Liver (tissue), 3 donors: ENCODE measurements at regions not wholly inside any gene's neighbourhood (a gene's known extent, or its start where the extent isn't known, plus 50 kb on each side); places are given as distances from the start of the nearest gene placed in this dataset.

Experiments
- EGR1 ChIP-seq, 2 donors: IDR thresholded peaks; 2 replicates each; pipeline ENCODE4 v1.6.1; 2016 to 2018; ENCODE audit warnings: antibody characterized with exemption in 2 of 2, low read depth in 2 of 2
- FOXA2 ChIP-seq: IDR thresholded peaks from 2 replicates; pipeline ENCODE4 v1.6.1; 2016; ENCODE audit warnings: antibody characterized with exemption
- GABPA ChIP-seq, 2 donors: IDR thresholded peaks in 1 of 2; conservative IDR thresholded peaks in 1 of 2; 2 replicates each; pipeline ENCODE4 v1.6.1; 2016; ENCODE audit warnings: antibody characterized with exemption in 2 of 2, mild to moderate bottlenecking in 1 of 2, moderate library complexity in 1 of 2
- HNF4G ChIP-seq: IDR thresholded peaks from 2 replicates; pipeline ENCODE4 v1.6.1; 2016; ENCODE audit warnings: antibody characterized with exemption
- JUND ChIP-seq, 2 donors: IDR thresholded peaks; 2 replicates each; pipeline ENCODE4 v1.6.1; 2016; ENCODE audit warnings: antibody characterized with exemption in 2 of 2
- NR2F2 ChIP-seq: IDR thresholded peaks from 2 replicates; pipeline ENCODE4 v1.6.1; 2016; ENCODE audit warnings: antibody characterized with exemption
- RAD21 ChIP-seq, 2 donors: IDR thresholded peaks; 2 replicates each; pipeline ENCODE4 v1.6.1; 2016; ENCODE audit warnings: antibody characterized with exemption in 2 of 2, mild to moderate bottlenecking in 2 of 2
- RXRA ChIP-seq, 2 donors: IDR thresholded peaks; 2 replicates each; pipeline ENCODE4 v1.6.1; 2017 to 2018; ENCODE audit warnings: antibody characterized with exemption in 2 of 2, mild to moderate bottlenecking in 1 of 2
- SP1 ChIP-seq: IDR thresholded peaks from 2 replicates; pipeline ENCODE4 v1.6.1; 2018; ENCODE audit warnings: antibody characterized with exemption, mild to moderate bottlenecking
- TAF1 ChIP-seq: conservative IDR thresholded peaks from 2 replicates; pipeline ENCODE4 v1.6.1; 2016; ENCODE audit warnings: antibody characterized with exemption, mild to moderate bottlenecking
- YY1 ChIP-seq: IDR thresholded peaks from 2 replicates; pipeline ENCODE4 v1.6.1; 2016; ENCODE audit warnings: antibody characterized with exemption, mild to moderate bottlenecking
- TF ChIP-seq, protein P1 (sequence below): fragments of 150-350 bp; IDR thresholded peaks from 2 replicates; pipeline ENCODE4 v1.5.1; 2017; ENCODE audit warnings: improper control_type of control experiment, low read depth, low read length; ENCODE audit not compliant: missing input control
- TF ChIP-seq, protein P2 (sequence below): IDR thresholded peaks from 2 replicates; pipeline ENCODE4 v1.6.1; 2016; ENCODE audit warnings: antibody characterized with exemption
- TF ChIP-seq, protein P3 (sequence below): IDR thresholded peaks from 2 replicates; pipeline ENCODE4 v1.6.1; 2016; ENCODE audit warnings: antibody characterized with exemption, mild to moderate bottlenecking
- donor health status: healthy.
- donor health status: healthy.

DNA sequence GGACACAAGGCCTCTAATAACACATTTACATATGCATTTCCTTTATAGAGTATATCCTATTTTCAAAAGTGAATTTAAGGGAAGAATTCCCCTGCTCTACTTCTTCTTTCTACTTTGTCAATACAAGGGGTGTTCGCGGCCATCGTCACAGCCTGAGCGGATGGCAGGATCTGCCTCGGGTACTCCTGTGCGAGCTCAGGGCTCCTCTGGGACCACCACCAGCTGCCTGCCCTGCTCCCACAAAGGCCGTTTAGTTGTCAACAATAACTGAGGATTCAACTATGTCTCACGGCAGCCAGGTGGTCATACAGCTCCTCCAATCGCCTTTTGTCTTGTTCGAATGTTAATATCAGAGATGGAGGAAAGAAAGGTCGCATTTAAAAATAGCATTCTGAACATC lies 228.2 kb upstream of the TENM3 start:
- TF ChIP-seq, protein P1, sequence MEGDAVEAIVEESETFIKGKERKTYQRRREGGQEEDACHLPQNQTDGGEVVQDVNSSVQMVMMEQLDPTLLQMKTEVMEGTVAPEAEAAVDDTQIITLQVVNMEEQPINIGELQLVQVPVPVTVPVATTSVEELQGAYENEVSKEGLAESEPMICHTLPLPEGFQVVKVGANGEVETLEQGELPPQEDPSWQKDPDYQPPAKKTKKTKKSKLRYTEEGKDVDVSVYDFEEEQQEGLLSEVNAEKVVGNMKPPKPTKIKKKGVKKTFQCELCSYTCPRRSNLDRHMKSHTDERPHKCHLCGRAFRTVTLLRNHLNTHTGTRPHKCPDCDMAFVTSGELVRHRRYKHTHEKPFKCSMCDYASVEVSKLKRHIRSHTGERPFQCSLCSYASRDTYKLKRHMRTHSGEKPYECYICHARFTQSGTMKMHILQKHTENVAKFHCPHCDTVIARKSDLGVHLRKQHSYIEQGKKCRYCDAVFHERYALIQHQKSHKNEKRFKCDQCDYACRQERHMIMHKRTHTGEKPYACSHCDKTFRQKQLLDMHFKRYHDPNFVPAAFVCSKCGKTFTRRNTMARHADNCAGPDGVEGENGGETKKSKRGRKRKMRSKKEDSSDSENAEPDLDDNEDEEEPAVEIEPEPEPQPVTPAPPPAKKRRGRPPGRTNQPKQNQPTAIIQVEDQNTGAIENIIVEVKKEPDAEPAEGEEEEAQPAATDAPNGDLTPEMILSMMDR: no peak
- TF ChIP-seq, protein P2, sequence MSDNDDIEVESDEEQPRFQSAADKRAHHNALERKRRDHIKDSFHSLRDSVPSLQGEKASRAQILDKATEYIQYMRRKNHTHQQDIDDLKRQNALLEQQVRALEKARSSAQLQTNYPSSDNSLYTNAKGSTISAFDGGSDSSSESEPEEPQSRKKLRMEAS: no peak
- no peak for TF ChIP-seq JUND (IDR thresholded peaks at IDR 0.05)
- no peak for TF ChIP-seq RAD21 (IDR thresholded peaks at IDR 0.05)
- no peak for TF ChIP-seq FOXA2
- no peak for TF ChIP-seq TAF1
- TF ChIP-seq, protein P3, sequence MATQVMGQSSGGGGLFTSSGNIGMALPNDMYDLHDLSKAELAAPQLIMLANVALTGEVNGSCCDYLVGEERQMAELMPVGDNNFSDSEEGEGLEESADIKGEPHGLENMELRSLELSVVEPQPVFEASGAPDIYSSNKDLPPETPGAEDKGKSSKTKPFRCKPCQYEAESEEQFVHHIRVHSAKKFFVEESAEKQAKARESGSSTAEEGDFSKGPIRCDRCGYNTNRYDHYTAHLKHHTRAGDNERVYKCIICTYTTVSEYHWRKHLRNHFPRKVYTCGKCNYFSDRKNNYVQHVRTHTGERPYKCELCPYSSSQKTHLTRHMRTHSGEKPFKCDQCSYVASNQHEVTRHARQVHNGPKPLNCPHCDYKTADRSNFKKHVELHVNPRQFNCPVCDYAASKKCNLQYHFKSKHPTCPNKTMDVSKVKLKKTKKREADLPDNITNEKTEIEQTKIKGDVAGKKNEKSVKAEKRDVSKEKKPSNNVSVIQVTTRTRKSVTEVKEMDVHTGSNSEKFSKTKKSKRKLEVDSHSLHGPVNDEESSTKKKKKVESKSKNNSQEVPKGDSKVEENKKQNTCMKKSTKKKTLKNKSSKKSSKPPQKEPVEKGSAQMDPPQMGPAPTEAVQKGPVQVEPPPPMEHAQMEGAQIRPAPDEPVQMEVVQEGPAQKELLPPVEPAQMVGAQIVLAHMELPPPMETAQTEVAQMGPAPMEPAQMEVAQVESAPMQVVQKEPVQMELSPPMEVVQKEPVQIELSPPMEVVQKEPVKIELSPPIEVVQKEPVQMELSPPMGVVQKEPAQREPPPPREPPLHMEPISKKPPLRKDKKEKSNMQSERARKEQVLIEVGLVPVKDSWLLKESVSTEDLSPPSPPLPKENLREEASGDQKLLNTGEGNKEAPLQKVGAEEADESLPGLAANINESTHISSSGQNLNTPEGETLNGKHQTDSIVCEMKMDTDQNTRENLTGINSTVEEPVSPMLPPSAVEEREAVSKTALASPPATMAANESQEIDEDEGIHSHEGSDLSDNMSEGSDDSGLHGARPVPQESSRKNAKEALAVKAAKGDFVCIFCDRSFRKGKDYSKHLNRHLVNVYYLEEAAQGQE: no peak
- TF ChIP-seq GABPA (IDR thresholded peaks at IDR 0.05 in 1 of 2, conservative IDR thresholded peaks at IDR 0.05 in 1 of 2): no peak
- TF ChIP-seq RXRA (IDR thresholded peaks at IDR 0.05): no peak
- TF ChIP-seq YY1: no peak
- TF ChIP-seq EGR1 (IDR thresholded peaks at IDR 0.05; ENCODE audit: low read depth in 2 of 2): no peak
- TF ChIP-seq HNF4G: no peak
- TF ChIP-seq SP1: no peak
- no peak for TF ChIP-seq NR2F2
